HG03135 (cell line): ENCODE measurements at regions not wholly inside any gene's neighbourhood (a gene's known extent, or its start where the extent isn't known, plus 50 kb on each side); places are given as distances from the start of the nearest gene placed in this dataset.
A peak's percentile ranks its signal among the peaks of the same experiment; 100 is the strongest.

ENCODE experiments used
- ATAC-seq: cut with Tn5 transposase; IDR thresholded peaks from one replicate; pipeline ENCODE4 v1.9.1; 2021; ENCODE audit warnings: mild to moderate bottlenecking, moderate library complexity; ENCODE audit not compliant: unreplicated experiment

- ATAC-seq = no peak
Observed at GRCh38 chr6:25010902-25011625, 75.3 kb upstream of the RIPOR2 start.

GRCh38 chr6:25012657-25013056, 76.9 kb upstream of the RIPOR2 start:
- no peak for ATAC-seq

- no peak for ATAC-seq
Observed at GRCh38 chr6:25013246-25013645, 77.5 kb upstream of the RIPOR2 start.

- no peak for ATAC-seq
Observed at GRCh38 chr6:25014369-25014768, 78.6 kb upstream of the RIPOR2 start.

GRCh38 chr6:25014791-25015560, 79.2 kb upstream of the RIPOR2 start:
- ATAC-seq = no peak

- no peak for ATAC-seq
Observed at GRCh38 chr6:25016014-25016720, 80.4 kb upstream of the RIPOR2 start.

- ATAC-seq = no peak
Observed at GRCh38 chr6:25017486-25017885, 81.7 kb upstream of the RIPOR2 start.

GRCh38 chr6:25017932-25018567, 82.3 kb upstream of the RIPOR2 start:
- ATAC-seq = no peak

GRCh38 chr6:25018568-25018954, 82.8 kb upstream of the RIPOR2 start:
- ATAC-seq = no peak

GRCh38 chr6:25022140-25022553, 86.4 kb upstream of the RIPOR2 start:
- no peak for ATAC-seq

- ATAC-seq = no peak
Observed at GRCh38 chr6:25023781-25024180, 88.0 kb upstream of the RIPOR2 start.

GRCh38 chr6:25024821-25025220, 89.1 kb upstream of the RIPOR2 start:
- ATAC-seq = no peak

GRCh38 chr6:25025248-25025918, 89.6 kb upstream of the RIPOR2 start:
- no peak for ATAC-seq

- ATAC-seq = no peak
Observed at GRCh38 chr6:25025919-25026301, 90.2 kb upstream of the RIPOR2 start.

- no peak for ATAC-seq
Observed at GRCh38 chr6:25026723-25027122, 91.0 kb upstream of the RIPOR2 start.

- ATAC-seq = peak; percentile 98
Observed at GRCh38 chr6:25027221-25027916, 91.6 kb upstream of the RIPOR2 start.

GRCh38 chr6:25028328-25028727, 92.6 kb upstream of the RIPOR2 start:
- no peak for ATAC-seq

- ATAC-seq = no peak
Observed at GRCh38 chr6:25032934-25033333, 97.2 kb upstream of the RIPOR2 start.

GRCh38 chr6:25034431-25034921, 98.7 kb upstream of the RIPOR2 start:
- ATAC-seq = no peak

GRCh38 chr6:25035174-25035511, 99.4 kb upstream of the RIPOR2 start:
- no peak for ATAC-seq
